ENCODE measurements at regions not wholly inside any gene's neighbourhood (a gene's known extent, or its start where the extent isn't known, plus 50 kb on each side); places are given as distances from the start of the nearest gene placed in this dataset.
"Not testable (repeated sequence)": the region's sequence is repeated elsewhere in the genome, so short reads cannot be mapped to it uniquely, and the experiment has no call there.

GRCh38 chr4:66157594-66157993, 487.3 kb upstream of the EPHA5 start:
- Histone ChIP-seq H3K36me3 (no peaks in the 10 kb centered on the region), H3K27me3 (no peaks in the 10 kb centered on the region), H3K9me3 (no peaks in the 10 kb centered on the region), H3K4me1 (no peaks in the 10 kb centered on the region), H3K4me3 (ENCODE audit: low read depth, low read length) (no peak overlapping the region)
- TF ChIP-seq CTCF (IDR thresholded peaks at IDR 0.05; ENCODE audit: low read depth, low read length), result no peak
- DNase-seq, result no peak

- Histone ChIP-seq H3K4me3 (ENCODE audit: low read depth, low read length) (no peak overlapping the region), H3K36me3 (no peaks in the 10 kb centered on the region), H3K9me3 (no peaks in the 10 kb centered on the region), H3K4me1 (no peaks in the 10 kb centered on the region), H3K27me3 (no peaks in the 10 kb centered on the region)
- DNase-seq, result no peak
- no peak for TF ChIP-seq CTCF (IDR thresholded peaks at IDR 0.05; ENCODE audit: low read depth, low read length)
These were observed 459.8 kb upstream of the EPHA5 start for GRCh38 chr4:66130042-66130441.

GRCh38 chr4:66123831-66124413, 453.6 kb upstream of the EPHA5 start:
- TF ChIP-seq CTCF (IDR thresholded peaks at IDR 0.05; ENCODE audit: low read depth, low read length), result no peak
- no peak for DNase-seq

GRCh38 chr4:66123190-66123589, 452.9 kb upstream of the EPHA5 start:
- Histone ChIP-seq H3K27me3 (no peaks in the 10 kb centered on the region), H3K4me3 (ENCODE audit: low read depth, low read length) (no peak overlapping the region), H3K36me3 (no peaks in the 10 kb centered on the region), H3K4me1 (no peaks in the 10 kb centered on the region), H3K9me3 (no peaks in the 10 kb centered on the region)
- DNase-seq, result no peak
- no peak for TF ChIP-seq CTCF (IDR thresholded peaks at IDR 0.05; ENCODE audit: low read depth, low read length)

More at GRCh38 chr4:66123831-66124413, 453.6 kb upstream of the EPHA5 start:
- no peaks in the 10 kb centered on the region for H3K9me3 ChIP-seq
- H3K36me3 ChIP-seq, result no peaks in the 10 kb centered on the region
- no peaks in the 10 kb centered on the region for H3K4me1 ChIP-seq
- no peak overlapping the region for H3K4me3 ChIP-seq (ENCODE audit: low read depth, low read length)
- no peaks in the 10 kb centered on the region for H3K27me3 ChIP-seq

- not testable (repeated sequence) for H3K27me3 ChIP-seq; DNase-seq; H3K36me3 ChIP-seq; H3K4me1 ChIP-seq; H3K9me3 ChIP-seq; H3K4me3 ChIP-seq (ENCODE audit: low read depth, low read length)
These were observed 444.9 kb upstream of the EPHA5 start for GRCh38 chr4:66115231-66115630.

- no peak for TF ChIP-seq CTCF (IDR thresholded peaks at IDR 0.05; ENCODE audit: low read depth, low read length)
- H3K36me3 ChIP-seq, result no peaks in the 10 kb centered on the region
- no peak overlapping the region for H3K4me3 ChIP-seq (ENCODE audit: low read depth, low read length)
- DNase-seq, result no peak
- H3K9me3 ChIP-seq, result no peaks in the 10 kb centered on the region
- no peaks in the 10 kb centered on the region for H3K4me1 ChIP-seq
- no peaks in the 10 kb centered on the region for H3K27me3 ChIP-seq
These were observed 438.6 kb upstream of the EPHA5 start for GRCh38 chr4:66108898-66109297.

GRCh38 chr4:66097218-66097617, 426.9 kb upstream of the EPHA5 start:
- no peak for TF ChIP-seq CTCF (IDR thresholded peaks at IDR 0.05; ENCODE audit: low read depth, low read length)
- DNase-seq, result no peak
- Histone ChIP-seq H3K36me3 (no peaks in the 10 kb centered on the region), H3K4me1 (no peaks in the 10 kb centered on the region), H3K4me3 (ENCODE audit: low read depth, low read length) (no peak overlapping the region), H3K9me3 (no peaks in the 10 kb centered on the region), H3K27me3 (no peaks in the 10 kb centered on the region)

Measured in BE2C (cell line).